ENCODE measurements at regions not wholly inside any gene's neighbourhood (a gene's known extent, or its start where the extent isn't known, plus 50 kb on each side); places are given as distances from the start of the nearest gene placed in this dataset.
"Not testable (repeated sequence)": the region's sequence is repeated elsewhere in the genome, so short reads cannot be mapped to it uniquely, and the experiment has no call there.

GRCh38 chr10:46218921-46219320, 67.9 kb upstream of the ANTXRL start:
- Histone ChIP-seq H3K36me3 (no peaks in the 10 kb centered on the region), H3K9me3 (no peaks in the 10 kb centered on the region), H3K4me1 (no peaks in the 10 kb centered on the region), H3K27me3 (no peaks in the 10 kb centered on the region), H3K4me3 (no peak overlapping the region), H3K27ac (no peak overlapping the region)
- DNase-seq (ENCODE audit: low spot score in 2 of 2) = no peak
- 59 to 64% methylated on average over 2 of the region's 2 CpGs for WGBS, 2 donors
- TF ChIP-seq, protein P1, sequence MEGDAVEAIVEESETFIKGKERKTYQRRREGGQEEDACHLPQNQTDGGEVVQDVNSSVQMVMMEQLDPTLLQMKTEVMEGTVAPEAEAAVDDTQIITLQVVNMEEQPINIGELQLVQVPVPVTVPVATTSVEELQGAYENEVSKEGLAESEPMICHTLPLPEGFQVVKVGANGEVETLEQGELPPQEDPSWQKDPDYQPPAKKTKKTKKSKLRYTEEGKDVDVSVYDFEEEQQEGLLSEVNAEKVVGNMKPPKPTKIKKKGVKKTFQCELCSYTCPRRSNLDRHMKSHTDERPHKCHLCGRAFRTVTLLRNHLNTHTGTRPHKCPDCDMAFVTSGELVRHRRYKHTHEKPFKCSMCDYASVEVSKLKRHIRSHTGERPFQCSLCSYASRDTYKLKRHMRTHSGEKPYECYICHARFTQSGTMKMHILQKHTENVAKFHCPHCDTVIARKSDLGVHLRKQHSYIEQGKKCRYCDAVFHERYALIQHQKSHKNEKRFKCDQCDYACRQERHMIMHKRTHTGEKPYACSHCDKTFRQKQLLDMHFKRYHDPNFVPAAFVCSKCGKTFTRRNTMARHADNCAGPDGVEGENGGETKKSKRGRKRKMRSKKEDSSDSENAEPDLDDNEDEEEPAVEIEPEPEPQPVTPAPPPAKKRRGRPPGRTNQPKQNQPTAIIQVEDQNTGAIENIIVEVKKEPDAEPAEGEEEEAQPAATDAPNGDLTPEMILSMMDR (IDR thresholded peaks at IDR 0.05) = no peak
- TF ChIP-seq POLR2A (IDR thresholded peaks at IDR 0.05) = no peak
- TF ChIP-seq EP300 (IDR thresholded peaks at IDR 0.05) = no peak

DNA sequence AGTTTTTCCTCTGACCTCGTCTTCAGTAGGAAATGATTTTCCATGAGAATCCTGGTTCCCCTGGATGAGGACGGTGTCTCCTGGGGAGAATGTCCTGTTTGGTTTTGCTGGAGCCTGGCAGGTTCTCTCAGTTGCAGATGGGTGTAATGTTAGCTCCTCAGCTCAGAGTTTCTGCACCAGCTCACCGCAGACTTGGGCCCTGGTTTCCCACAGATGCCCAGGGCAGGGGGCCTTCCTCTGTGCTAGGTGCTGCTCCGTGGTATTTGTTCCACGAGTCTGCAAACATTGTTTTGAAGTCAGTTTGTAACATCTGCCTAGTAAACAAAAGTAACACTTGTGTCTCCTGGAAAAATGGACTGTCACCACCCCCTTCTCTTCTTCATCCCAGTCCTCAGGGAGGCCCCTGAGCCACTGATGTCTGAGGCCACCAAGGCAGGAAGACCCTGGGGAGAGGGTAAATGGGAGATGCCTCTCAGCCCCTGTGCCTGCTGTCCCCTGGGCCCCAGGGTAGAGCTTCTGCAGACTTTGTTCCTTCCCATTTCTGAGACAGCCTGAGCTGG, 67.3 kb upstream of the ANTXRL start:
- not testable (repeated sequence) for H3K4me3 ChIP-seq; H3K4me1 ChIP-seq; DNase-seq (ENCODE audit: low spot score in 2 of 2); H3K36me3 ChIP-seq; H3K27me3 ChIP-seq; H3K9me3 ChIP-seq; H3K27ac ChIP-seq
- 59 to 65% methylated on average over 5 of the region's 5 CpGs for WGBS, 2 donors

DNA sequence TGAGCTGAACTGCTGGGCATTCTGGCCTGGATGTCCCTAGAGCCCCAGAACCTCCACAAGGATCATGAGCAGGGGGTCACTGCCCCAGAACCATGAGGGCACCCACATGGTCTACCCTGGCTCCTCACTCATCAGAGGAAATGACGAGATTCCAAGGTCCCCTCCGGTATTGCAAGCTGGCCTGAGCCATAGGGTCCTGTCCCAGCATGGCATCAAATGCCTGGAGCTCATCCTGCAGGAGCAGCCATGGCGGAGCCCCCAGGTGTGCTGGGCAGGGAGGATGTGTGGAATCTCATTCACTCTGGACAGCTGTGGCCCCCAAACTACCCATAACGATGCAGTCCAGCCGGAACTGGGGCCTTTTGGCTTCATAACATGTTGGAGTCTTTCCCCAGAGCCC, 66.6 kb upstream of the ANTXRL start:
- Histone ChIP-seq H3K4me3 (no peak overlapping the region), H3K9me3 (no peaks in the 10 kb centered on the region), H3K27ac (no peak overlapping the region), H3K27me3 (no peaks in the 10 kb centered on the region), H3K36me3 (no peaks in the 10 kb centered on the region), H3K4me1 (no peaks in the 10 kb centered on the region)
- TF ChIP-seq EP300 (IDR thresholded peaks at IDR 0.05) (no peak), POLR2A (IDR thresholded peaks at IDR 0.05) (no peak)
- TF ChIP-seq, protein P1 (IDR thresholded peaks at IDR 0.05) = no peak
- no peak for DNase-seq (ENCODE audit: low spot score in 2 of 2)
- WGBS, 2 donors = 84 to 86% methylated on average over 5 of the region's 5 CpGs

- no peaks in the 10 kb centered on the region for H3K36me3 ChIP-seq
These were observed 65.8 kb upstream of the ANTXRL start for GRCh38 chr10:46220872-46221538.

GRCh38 chr10:46222364-46222935, 64.3 kb upstream of the ANTXRL start:
- Histone ChIP-seq H3K27me3 (no peaks in the 10 kb centered on the region), H3K36me3 (no peaks in the 10 kb centered on the region), H3K4me1 (no peaks in the 10 kb centered on the region), H3K27ac (no peak overlapping the region), H3K4me3 (no peak overlapping the region), H3K9me3 (no peaks in the 10 kb centered on the region)
- TF ChIP-seq EP300 (IDR thresholded peaks at IDR 0.05) = no peak
- TF ChIP-seq, protein P1 (IDR thresholded peaks at IDR 0.05) = no peak
- no peak for TF ChIP-seq POLR2A (IDR thresholded peaks at IDR 0.05)
- no peak for DNase-seq (ENCODE audit: low spot score in 2 of 2)
- 65 to 72% methylated on average over 4 of the region's 4 CpGs for WGBS, 2 donors

More at GRCh38 chr10:46220872-46221538, 65.8 kb upstream of the ANTXRL start:
- no peak for TF ChIP-seq POLR2A (IDR thresholded peaks at IDR 0.05)
- TF ChIP-seq, protein P1 (IDR thresholded peaks at IDR 0.05) = peak in 1 of 5 experiments; percentile 9
- Histone ChIP-seq H3K27me3 (no peaks in the 10 kb centered on the region), H3K9me3 (no peaks in the 10 kb centered on the region), H3K4me1 (no peaks in the 10 kb centered on the region), H3K4me3 (no peak overlapping the region), H3K27ac (no peak overlapping the region)
- 61 to 70% methylated on average over 9 of the region's 9 CpGs for WGBS, 2 donors
- no peak for DNase-seq (ENCODE audit: low spot score in 2 of 2)

Measured in tibial nerve (tissue), 4 donors.